Erythroblast (primary cell): ENCODE measurements at regions not wholly inside any gene's neighbourhood (a gene's known extent, or its start where the extent isn't known, plus 50 kb on each side); places are given as distances from the start of the nearest gene placed in this dataset.

ENCODE experiments used
- GATA1 ChIP-seq: IDR thresholded peaks from 2 replicates; pipeline ENCODE4 v1.6.1; 2011; ENCODE audit warnings: low read depth, mild to moderate bottlenecking, control low read depth, low read length, moderate library complexity
- POLR2A ChIP-seq: IDR thresholded peaks from 2 replicates; pipeline ENCODE4 v1.6.1; 2011; ENCODE audit warnings: mild to moderate bottlenecking, low read length

- TF ChIP-seq POLR2A: no peak
- TF ChIP-seq GATA1: no peak
Measured at GRCh38 chr7:98771519-98771918, 98.3 kb downstream of the TMEM130 start.
